ENCODE measurements at regions not wholly inside any gene's neighbourhood (a gene's known extent, or its start where the extent isn't known, plus 50 kb on each side); places are given as distances from the start of the nearest gene placed in this dataset.

- intact Hi-C loops (cut with DNase I), result loop anchor here in 6 of 10 donors (1.0 to 10.0 kb wide), 9 partner anchors 61 to 140 kb away; partner anchors contain the start of gene GPC1 (in 2 of the 6)
- H3K27me3 ChIP-seq, result peaks cover 0 to 3% (median 0%) of the 10 kb centered on the region in 9 donors
- ATAC-seq, result peak; percentile 89 to 92 (median 90)
- H3K4me1 ChIP-seq, result peaks cover 0 to 50% (median 14%) of the 10 kb centered on the region in 12 donors
- peak overlapping the region in 4 of 12 donors; percentile 41 to 64 (median 52) for H3K27ac ChIP-seq
- 56 to 66% (median 60%) methylated on average over 14 to 16 of the region's 16 CpGs for WGBS, 4 donors
- no peak overlapping the region for H3K4me3 ChIP-seq
- peak in 8 of 12 donors; percentile 10 to 51 (median 30) for TF ChIP-seq CTCF (IDR thresholded peaks at IDR 0.05)
- TF ChIP-seq POLR2A (IDR thresholded peaks at IDR 0.05), result no peak
- no peaks in the 10 kb centered on the region for H3K36me3 ChIP-seq
- H3K9me3 ChIP-seq, result no peaks in the 10 kb centered on the region
- peak; percentile 46 to 92 (median 88) for DNase-seq
These were observed 138.0 kb upstream of the GPC1 start for GRCh38 chr2:240297256-240298116.

- intact Hi-C loops (cut with DNase I), result loop anchor here in 4 of 10 donors (5.0 to 10.0 kb wide), 4 partner anchors 63 to 139 kb away; partner anchors contain the start of gene GPC1 (in 2 of the 4)
- H3K27me3 ChIP-seq, result peaks cover 0 to 3% (median 0%) of the 10 kb centered on the region in 9 donors
- WGBS, 4 donors, result 89 to 92% (median 90%) methylated on average over 11 of the region's 11 CpGs
- H3K4me3 ChIP-seq, result no peak overlapping the region
- peaks cover 0 to 43% (median 10%) of the 10 kb centered on the region in 12 donors for H3K4me1 ChIP-seq
- no peak overlapping the region for H3K27ac ChIP-seq
- no peaks in the 10 kb centered on the region for H3K9me3 ChIP-seq
- no peaks in the 10 kb centered on the region for H3K36me3 ChIP-seq
- peak in 1 of 5 donors; percentile 4 for DNase-seq
- no peak for ATAC-seq
- TF ChIP-seq POLR2A (IDR thresholded peaks at IDR 0.05) (no peak), CTCF (IDR thresholded peaks at IDR 0.05) (no peak)
These were observed 137.2 kb upstream of the GPC1 start for GRCh38 chr2:240298117-240298790.

- Histone ChIP-seq H3K4me1 (peaks cover 0 to 35% (median 6%) of the 10 kb centered on the region in 12 donors), H3K36me3 (no peaks in the 10 kb centered on the region), H3K27ac (no peak overlapping the region), H3K27me3 (peaks cover 0 to 3% (median 0%) of the 10 kb centered on the region in 9 donors), H3K9me3 (no peaks in the 10 kb centered on the region), H3K4me3 (no peak overlapping the region)
- intact Hi-C loops (cut with DNase I), result loop anchor here in 4 of 10 donors (5.0 to 10.0 kb wide), 4 partner anchors 64 to 138 kb away; partner anchors contain the start of gene GPC1 (in 2 of the 4)
- ATAC-seq (no peak), DNase-seq (peak in 1 of 5 donors; percentile 18)
- WGBS, 4 donors, result 84 to 94% (median 90%) methylated on average over 17 to 18 of the region's 18 CpGs
- no peak for TF ChIP-seq POLR2A (IDR thresholded peaks at IDR 0.05)
- TF ChIP-seq CTCF (IDR thresholded peaks at IDR 0.05), result no peak
These were observed 136.4 kb upstream of the GPC1 start for GRCh38 chr2:240298803-240299709.

Measured in heart left ventricle (tissue), 16 donors.